ENCODE measurements at regions not wholly inside any gene's neighbourhood (a gene's known extent, or its start where the extent isn't known, plus 50 kb on each side); places are given as distances from the start of the nearest gene placed in this dataset.

- ATAC-seq (no peak), DNase-seq (ENCODE audit: low read depth, low spot score) (no peak)
- CTCF ChIA-PET, result no interaction called here
- H4K20me1 ChIP-seq (ENCODE audit: insufficient read depth), result no peaks in the 10 kb centered on the region
- RAD21 ChIA-PET (ENCODE audit: low non-redundant PET in 1 of 2, low total read pairs in 2 of 2, uncharacterized antibody in 2 of 2, unreplicated experiment in 2 of 2), result no interaction called here
- H3K9ac ChIP-seq (ENCODE audit: low read length), result no peak overlapping the region
- H3K9me2 ChIP-seq (ENCODE audit: insufficient read depth), result no peaks in the 10 kb centered on the region
- no peaks in the 10 kb centered on the region for H3K27me3 ChIP-seq (ENCODE audit: insufficient read depth, low read length)
- BruUV-seq (replicated peaks), result no TSS peak
- H3K36me3 ChIP-seq (ENCODE audit: control insufficient read depth in 1 of 2, insufficient read depth in 2 of 2, low read length in 2 of 2), result no peaks in the 10 kb centered on the region
- H3K4me3 ChIP-seq (replicated peaks in 1 of 2; ENCODE audit: low read depth in 1 of 2, low read length in 2 of 2), result no peak overlapping the region
- H2AFZ ChIP-seq (ENCODE audit: low read depth, low read length, poor library complexity, severe bottlenecking), result no peak overlapping the region
- TF ChIP-seq POLR2A (IDR thresholded peaks at IDR 0.05; ENCODE audit: borderline replicate concordance, extremely low read depth, insufficient read depth, insufficient read length), result no peak
- TF ChIP-seq CTCF (IDR thresholded peaks at IDR 0.05 in 2 of 3, conservative IDR thresholded peaks at IDR 0.05 in 1 of 3; ENCODE audit: borderline replicate concordance in 1 of 3, insufficient read depth in 1 of 3, low read depth in 2 of 3, low read length in 2 of 3), result no peak
- no peak for TF ChIP-seq POLR2AphosphoS5 (IDR thresholded peaks at IDR 0.05; ENCODE audit: low read depth, low read length)
- TF ChIP-seq SP1 (IDR thresholded peaks at IDR 0.05; ENCODE audit: low read depth), result no peak
- no peak overlapping the region for H3K27ac ChIP-seq (ENCODE audit: low read depth, low read length)
- POLR2A ChIA-PET, result no interaction called here
- no peaks in the 10 kb centered on the region for H3K9me3 ChIP-seq (ENCODE audit: control insufficient read depth in 1 of 2, insufficient read depth in 1 of 2, low read depth in 1 of 2, low read length in 2 of 2)
- intact Hi-C loops (cut with micrococcal nuclease), result no loop called here
- no peaks in the 10 kb centered on the region for H3K79me2 ChIP-seq (ENCODE audit: insufficient read depth, low read length)
- H3K4me2 ChIP-seq (ENCODE audit: low read length), result no peak overlapping the region
- H3K4me1 ChIP-seq (ENCODE audit: control insufficient read depth in 1 of 2, insufficient read depth in 2 of 2, low read length in 2 of 2), result no peaks in the 10 kb centered on the region
These were observed 66.5 kb upstream of the INPP5A start for GRCh38 chr10:132471125-132471451.

- BruUV-seq (replicated peaks), result no TSS peak
- POLR2A ChIA-PET, result no interaction called here
- Histone ChIP-seq H3K9ac (ENCODE audit: low read length) (no peak overlapping the region), H3K9me2 (ENCODE audit: insufficient read depth) (no peaks in the 10 kb centered on the region), H3K27me3 (ENCODE audit: insufficient read depth, low read length) (no peaks in the 10 kb centered on the region), H3K79me2 (ENCODE audit: insufficient read depth, low read length) (no peaks in the 10 kb centered on the region), H3K4me3 (replicated peaks in 1 of 2; ENCODE audit: low read depth in 1 of 2, low read length in 2 of 2) (no peak overlapping the region), H3K4me2 (ENCODE audit: low read length) (no peak overlapping the region), H3K4me1 (ENCODE audit: control insufficient read depth in 1 of 2, insufficient read depth in 2 of 2, low read length in 2 of 2) (no peaks in the 10 kb centered on the region), H2AFZ (ENCODE audit: low read depth, low read length, poor library complexity, severe bottlenecking) (no peak overlapping the region), H3K27ac (ENCODE audit: low read depth, low read length) (no peak overlapping the region), H3K9me3 (ENCODE audit: control insufficient read depth in 1 of 2, insufficient read depth in 1 of 2, low read depth in 1 of 2, low read length in 2 of 2) (no peaks in the 10 kb centered on the region), H3K36me3 (ENCODE audit: control insufficient read depth in 1 of 2, insufficient read depth in 2 of 2, low read length in 2 of 2) (no peaks in the 10 kb centered on the region), H4K20me1 (ENCODE audit: insufficient read depth) (no peaks in the 10 kb centered on the region)
- intact Hi-C loops (cut with micrococcal nuclease), result no loop called here
- ATAC-seq (no peak), DNase-seq (ENCODE audit: low read depth, low spot score) (no peak)
- TF ChIP-seq ZFX (IDR thresholded peaks at IDR 0.05) (no peak), ELF1 (IDR thresholded peaks at IDR 0.05; ENCODE audit: borderline replicate concordance, low read depth) (no peak), POLR2A (IDR thresholded peaks at IDR 0.05; ENCODE audit: borderline replicate concordance, extremely low read depth, insufficient read depth, insufficient read length) (no peak), ATF3 (IDR thresholded peaks at IDR 0.05) (no peak), EZH2 (IDR thresholded peaks at IDR 0.05) (no peak), CBX3 (IDR thresholded peaks at IDR 0.05; ENCODE audit: low read depth) (no peak), EGR1 (IDR thresholded peaks at IDR 0.05; ENCODE audit: low read depth) (no peak), SRF (IDR thresholded peaks at IDR 0.05; ENCODE audit: low read depth) (no peak), YY1 (IDR thresholded peaks at IDR 0.05; ENCODE audit: extremely low read depth, insufficient replicate concordance, low read depth, low read length) (no peak), REST (IDR thresholded peaks at IDR 0.05; ENCODE audit: low read depth) (no peak)
- CTCF ChIA-PET, result no interaction called here
- RAD21 ChIA-PET (ENCODE audit: low non-redundant PET in 1 of 2, low total read pairs in 2 of 2, uncharacterized antibody in 2 of 2, unreplicated experiment in 2 of 2), result no interaction called here
These were observed 66.1 kb upstream of the INPP5A start for GRCh38 chr10:132471484-132471883.

Data from HCT116 (cell line).